GM19463 (cell line): ENCODE measurements at regions not wholly inside any gene's neighbourhood (a gene's known extent, or its start where the extent isn't known, plus 50 kb on each side); places are given as distances from the start of the nearest gene placed in this dataset.

ENCODE experiments used
- ATAC-seq: cut with Tn5 transposase; IDR thresholded peaks from one replicate; pipeline ENCODE4 v1.9.1; 2021; ENCODE audit warnings: mild to moderate bottlenecking, moderate library complexity; ENCODE audit not compliant: unreplicated experiment

DNA sequence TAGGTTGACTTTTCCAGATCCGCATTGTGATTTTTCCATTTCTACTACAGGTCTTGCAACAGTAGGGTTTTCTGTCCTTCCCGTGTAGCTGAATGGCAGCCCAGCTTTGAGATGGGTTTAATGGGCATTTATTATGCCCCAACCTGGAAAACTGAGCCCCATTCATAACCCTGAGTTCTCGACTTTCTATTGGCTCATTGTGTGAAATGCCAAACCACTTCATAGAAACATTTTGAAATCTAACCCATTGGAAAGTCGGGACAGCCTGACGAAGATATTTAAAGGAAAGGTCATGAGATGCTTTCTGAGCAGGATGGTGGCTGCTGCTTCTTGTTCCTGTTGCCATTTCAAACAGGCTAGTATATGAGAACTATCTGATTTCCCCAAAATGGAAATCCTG lies 203.5 kb downstream of the ZFP36L2 start:
- ATAC-seq, result no peak

DNA sequence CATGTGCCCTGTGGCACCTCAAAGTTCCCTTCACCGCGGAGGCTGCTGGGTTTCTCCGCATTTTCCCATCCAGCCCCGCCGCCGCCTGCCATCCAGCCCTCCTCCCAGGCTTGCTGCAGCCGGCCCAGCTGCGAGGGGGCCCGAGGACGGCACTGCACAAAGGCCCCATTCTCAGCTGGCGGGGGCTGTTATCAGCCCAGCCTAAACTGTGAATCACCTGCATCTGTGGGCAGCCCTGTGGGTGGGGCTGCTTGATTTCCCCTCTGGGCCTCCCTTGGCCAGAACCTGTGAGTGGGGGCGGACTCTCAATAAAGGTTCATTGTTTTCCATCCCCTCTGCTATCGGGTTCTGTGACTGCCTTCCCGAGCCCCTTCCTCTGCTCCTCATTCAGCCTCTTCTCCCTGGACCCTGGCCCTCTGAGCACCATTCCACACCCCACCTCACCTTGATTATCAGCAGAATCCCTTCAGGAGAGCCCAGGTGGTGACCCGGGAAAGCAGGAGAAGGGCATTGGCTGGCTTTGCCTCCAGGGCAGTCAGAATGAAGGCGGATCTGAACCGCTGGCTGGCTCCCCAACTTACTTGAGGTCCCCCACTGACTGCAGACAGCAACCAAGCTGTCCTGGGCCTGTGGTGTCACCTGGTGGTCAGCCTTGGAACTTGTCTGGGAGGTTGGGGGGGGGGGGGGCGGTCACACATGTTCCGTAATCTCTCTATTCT lies 204.5 kb downstream of the ZFP36L2 start:
- no peak for ATAC-seq

DNA sequence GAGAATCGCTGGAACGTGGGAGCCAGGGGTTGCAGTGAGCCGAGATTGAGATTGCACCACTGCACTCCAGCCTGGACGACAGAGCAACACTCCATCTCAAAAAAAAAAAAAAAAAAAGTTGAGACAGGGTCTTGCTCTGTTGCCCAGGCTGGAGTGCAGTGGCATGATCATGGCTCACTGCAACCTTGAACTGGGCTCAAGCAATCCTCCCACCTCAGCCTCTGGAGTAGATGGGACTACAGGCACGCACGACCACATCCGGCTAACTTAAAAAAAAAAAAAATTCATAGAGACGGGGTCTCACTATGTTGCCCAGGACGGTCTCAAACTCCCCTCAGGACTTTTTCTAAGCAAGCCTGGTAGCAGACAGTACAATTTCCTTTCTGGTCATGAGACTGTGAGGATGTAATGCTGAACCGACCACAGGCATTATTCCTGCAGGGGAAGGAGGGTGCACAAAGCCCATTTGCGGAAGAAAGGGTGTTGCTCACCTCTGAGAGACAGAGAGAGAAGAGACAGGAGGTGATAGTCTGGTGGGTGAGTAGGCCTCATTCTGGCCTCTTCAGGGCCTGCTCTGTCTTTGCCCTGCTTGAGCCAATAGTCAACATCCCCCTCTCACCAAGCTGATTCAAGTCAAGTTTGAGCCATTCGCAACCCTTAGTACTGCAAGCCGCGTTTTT lies 205.3 kb downstream of the ZFP36L2 start:
- no peak for ATAC-seq

DNA sequence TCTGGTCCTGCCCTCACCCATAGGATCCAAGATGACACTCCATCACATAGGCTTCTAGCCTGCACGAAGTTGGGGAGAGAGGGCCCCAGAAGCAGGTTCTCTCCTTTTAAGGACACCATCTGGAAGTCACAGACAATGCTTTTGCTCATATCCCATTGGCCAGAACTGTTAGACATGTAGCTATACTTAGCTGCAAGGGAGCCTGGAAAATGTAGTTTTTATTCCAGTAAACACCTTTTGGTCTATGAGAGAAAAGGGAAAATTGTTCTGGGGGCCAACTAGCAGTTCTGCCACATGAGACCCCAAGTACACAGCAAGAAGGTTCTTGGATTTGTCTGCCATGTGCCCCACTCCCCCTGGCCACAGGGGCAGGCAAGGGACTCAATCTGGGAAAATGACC lies 206.1 kb downstream of the ZFP36L2 start:
- no peak for ATAC-seq

DNA sequence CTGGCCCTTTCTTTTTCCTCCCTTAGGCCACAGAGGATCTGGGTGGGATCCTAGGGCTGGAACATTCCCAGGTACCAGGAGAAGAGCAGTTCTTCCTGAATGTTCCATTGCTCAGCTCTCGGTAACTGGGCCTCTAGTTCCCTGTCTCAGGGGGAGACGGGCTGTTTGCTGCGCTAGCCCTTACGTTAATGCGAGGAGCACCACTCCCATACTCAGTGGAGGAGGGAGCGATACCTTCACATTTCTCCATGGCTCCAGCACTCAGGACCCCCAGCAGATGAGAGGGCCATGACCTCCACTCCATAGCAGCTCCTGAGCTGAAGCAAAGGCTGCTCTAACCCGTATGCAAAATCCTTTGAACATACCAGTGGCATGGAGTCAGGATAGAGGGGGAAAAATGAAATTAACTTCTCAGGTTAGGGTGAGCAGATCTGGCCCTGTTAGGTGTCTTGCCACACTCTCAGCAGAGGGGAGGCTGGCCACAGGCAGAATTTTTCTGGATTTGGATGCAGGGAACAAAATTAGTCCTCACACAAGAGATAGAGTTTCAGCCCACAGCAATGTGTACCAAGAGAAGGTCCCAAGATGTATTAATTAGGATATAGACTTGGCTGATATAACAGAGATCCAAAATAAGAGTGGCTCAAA lies 206.7 kb downstream of the ZFP36L2 start:
- no peak for ATAC-seq

DNA sequence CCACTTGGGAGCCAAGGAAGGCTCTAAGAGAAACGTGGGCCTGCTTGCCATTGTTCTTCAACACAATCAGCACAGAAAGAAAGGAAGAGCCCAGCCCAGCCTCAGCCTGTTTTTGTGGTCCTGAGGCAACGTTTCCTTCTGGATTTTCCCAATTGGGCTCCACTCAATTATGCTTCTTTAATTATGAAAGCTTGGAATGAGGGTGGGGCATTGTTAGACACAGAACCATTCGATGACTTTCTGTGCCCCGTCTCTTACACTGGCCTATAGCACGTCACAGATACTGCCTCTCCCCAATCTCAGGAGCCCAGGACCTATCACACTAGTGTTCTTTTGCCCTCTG lies 207.4 kb downstream of the ZFP36L2 start:
- no peak for ATAC-seq

DNA sequence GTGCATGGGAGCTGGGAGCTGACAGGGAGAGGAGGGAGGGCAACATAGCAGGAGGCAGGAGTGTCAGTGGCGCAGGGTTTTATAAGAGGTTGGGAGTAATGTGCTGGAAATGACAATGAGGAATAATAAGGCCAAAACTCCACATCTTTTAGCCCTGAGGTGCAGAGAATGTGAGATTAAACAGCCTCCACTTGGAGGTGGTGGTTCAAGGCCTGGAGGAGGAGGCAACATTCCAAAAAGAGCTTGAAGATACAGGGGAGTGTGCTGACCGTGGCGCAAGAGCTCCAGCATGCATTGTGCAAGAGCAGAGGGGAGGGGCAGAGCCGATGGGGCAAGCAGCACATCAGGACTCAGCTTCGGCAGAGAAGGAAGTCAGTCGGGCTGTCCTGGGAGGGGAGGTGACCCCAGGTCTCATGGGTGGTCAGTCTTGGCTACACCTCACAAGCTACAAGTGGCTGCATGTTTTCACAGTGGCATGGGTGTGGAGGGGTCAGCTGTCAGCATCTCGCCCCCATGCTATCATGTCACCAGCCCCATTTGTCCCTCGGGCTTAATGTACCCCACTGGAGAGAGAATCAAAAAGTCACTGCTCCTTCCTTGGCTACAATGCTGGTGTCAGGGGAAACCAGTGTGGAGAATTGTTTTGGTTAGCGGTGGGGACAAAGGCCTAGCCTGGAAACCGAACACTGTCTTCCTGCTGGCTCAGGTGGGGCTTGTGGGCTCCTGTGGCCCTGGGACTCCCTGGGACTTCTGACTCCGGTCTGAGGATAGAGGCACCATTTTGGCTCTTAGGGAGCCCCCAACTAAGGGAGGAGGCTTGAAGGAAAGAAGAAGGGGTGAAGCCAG lies 208.0 kb downstream of the ZFP36L2 start:
- ATAC-seq, result no peak

DNA sequence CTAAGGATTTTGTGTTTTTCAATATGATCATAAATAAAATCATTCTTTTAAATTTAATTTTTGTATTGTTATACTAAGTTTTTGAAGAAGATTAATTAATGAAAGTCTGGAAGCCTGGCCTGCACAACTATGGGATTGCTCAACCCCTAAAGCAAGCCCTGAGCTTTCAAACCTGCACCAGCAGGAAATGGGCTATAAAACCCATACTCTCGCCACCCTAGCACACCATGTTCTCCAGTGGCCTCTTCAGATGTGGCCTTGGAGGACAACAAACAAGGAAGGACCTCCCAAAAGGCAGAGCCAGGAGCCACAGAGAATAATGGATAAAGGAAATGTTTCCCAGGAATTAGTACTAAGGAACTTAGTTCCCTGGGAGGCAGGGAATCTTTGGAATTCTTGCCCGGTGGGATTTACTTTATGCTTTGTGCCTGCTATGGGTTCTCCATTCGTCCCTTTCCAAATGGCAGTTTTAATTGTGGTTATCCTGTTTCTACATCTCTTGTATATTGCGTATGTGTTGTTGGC lies 212.5 kb downstream of the ZFP36L2 start:
- ATAC-seq, result no peak

DNA sequence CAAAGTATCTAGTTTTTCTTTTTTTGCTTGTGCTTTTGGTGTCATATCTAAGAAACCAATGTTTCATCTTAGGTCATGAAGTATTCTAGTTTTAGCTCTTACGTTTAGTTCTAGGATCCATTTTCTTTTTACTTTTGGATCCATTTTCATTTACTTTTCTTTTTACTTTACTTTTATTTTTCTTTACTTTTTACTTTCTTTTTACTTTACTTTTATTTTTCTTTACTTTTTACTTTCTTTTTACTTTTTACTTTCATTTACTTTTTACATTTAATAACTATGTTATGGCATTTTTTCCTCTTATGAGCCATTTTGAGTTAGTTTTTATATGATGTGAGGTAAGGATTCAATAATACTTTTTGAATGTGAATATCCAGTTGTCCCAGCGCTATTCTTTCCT lies 213.4 kb downstream of the ZFP36L2 start:
- ATAC-seq, result no peak

DNA sequence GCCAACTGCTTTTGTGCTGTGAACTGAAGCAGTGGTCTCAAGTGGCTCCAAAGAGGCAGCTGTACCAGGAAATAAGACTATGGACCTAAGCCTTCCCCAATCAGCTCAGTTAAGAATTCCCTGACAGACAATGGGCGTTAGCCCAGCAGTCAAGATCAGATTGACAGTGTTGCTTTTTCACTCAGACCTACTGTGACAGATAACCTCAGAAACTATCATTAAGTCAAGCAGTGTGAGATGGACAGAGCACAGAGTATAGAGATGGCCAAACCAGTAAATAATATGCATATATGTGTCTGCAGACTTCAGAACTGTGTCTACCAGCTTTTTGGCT lies 215.3 kb downstream of the ZFP36L2 start:
- ATAC-seq, result no peak

DNA sequence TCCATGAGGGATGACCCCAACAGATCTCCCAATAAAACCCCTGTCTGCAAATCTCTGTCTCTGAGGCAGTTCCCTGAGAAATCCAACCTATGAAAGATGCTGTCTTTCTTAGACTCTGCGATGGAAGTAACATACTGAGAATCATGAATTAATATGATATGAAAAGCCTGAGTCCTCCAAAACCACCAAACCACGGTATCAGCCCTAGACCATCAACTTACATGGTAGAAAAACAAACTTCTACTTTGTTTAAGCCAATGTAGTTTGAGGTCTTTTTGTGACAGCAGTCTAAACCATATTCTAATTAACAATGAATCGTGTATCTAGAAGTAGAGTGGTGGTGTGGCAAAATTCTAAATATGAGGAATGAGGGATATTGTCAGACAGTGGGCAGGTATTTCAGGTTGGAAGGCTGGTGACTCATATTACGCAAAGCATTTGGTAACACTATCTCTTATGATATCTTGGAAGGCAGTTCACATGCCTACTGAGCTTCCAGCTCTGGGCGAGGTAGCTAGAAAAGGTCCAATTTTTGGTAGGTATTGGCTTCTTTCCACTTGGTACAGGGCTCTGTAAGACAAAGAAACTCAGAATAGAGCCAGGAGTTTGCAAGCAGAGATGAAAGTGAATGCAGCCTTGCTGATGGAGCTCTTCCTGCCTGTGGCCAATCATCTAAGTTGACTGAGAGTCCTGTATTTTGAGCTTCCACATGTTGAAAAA lies 215.8 kb downstream of the ZFP36L2 start:
- no peak for ATAC-seq

DNA sequence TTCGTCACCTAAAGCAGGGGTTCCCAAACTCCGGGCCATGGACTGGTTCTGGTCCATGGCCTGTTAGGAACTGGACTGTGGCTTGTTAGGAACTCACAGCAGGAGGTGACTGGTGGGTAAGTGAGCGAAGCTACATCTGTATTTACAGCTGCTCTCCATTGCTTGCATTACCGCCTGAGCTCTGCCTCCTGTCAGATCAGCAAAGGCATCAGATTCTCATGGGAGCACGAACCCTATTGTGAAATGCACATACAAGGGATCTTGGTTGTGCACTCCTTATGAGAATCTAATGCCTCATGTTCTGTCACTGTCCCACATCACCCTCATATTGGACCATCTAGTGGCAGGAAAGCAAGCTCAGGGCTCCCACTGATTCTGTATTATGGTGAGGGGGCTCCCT lies 217.0 kb downstream of the ZFP36L2 start:
- no peak for ATAC-seq

DNA sequence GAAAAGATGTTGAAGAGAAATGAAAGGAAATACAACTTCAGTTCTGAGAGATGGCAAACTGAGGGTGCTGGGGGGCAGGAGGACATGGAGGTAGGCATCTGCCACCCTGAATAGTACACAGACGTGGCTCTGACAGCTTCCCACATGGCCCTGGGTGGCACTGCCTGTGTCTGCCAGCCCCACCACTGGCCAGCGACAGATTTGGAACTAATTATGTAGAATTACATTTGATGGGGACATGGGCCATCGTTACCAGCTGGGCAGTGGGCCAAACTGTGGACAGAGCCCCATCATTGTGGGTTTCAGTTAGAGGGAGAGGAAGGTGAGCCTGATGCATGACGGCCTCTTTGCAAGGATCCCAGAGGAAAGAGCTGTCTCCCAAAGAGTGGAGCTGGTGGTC lies 216.0 kb upstream of the HAAO start:
- ATAC-seq, result no peak

DNA sequence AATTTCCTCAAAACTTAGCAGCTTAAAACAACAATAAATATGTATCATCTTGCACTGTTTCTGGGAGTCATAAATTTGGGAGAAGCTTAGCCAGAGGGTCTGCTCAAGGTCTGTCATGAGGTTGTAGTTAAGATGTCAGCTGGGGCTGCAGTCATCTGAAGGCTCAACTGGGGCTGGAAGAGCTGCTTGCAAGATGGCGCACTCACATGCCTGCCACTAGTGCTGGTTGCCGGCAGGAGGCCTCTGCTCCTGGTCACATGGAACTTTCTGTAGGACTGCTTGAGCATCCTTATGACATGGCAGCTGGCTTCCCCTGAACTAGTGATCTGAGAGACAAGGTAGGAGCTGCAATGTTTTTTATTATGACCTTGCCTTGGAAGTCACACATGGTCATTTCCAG lies 215.5 kb upstream of the HAAO start:
- no peak for ATAC-seq

DNA sequence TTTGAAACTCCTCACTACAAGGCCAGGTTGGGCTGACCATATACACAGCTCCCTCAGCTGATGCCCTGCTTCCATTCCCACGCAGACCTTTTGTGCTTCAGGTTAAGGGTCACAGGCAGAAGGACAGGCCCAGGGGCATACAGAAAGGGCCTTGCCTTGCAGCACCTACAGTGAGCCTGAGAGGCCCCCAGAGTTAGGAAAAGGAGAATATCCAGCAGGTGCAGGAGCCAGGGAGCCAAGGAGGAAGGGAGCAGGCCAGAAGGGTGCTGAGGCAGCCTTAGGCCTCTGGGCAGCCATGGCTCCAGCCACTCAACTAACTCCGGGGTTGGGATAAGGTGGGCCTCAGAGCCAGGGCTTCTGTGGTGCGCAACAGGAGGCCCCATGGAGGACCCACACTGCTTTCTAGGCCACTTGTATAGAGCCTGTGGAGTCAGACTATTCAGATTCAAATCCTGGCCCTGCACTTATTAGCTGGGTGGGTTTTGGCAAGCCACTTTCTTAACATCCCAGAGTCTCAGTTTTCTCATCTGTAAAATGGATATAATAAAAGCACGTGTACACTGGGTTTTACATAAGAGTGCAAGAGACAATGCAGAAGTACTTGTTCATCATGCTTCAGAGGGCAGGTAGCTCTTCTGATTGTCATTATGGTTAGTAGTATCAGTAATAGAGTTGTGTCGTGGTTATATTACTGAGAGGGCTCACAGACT lies 214.6 kb upstream of the HAAO start:
- no peak for ATAC-seq

DNA sequence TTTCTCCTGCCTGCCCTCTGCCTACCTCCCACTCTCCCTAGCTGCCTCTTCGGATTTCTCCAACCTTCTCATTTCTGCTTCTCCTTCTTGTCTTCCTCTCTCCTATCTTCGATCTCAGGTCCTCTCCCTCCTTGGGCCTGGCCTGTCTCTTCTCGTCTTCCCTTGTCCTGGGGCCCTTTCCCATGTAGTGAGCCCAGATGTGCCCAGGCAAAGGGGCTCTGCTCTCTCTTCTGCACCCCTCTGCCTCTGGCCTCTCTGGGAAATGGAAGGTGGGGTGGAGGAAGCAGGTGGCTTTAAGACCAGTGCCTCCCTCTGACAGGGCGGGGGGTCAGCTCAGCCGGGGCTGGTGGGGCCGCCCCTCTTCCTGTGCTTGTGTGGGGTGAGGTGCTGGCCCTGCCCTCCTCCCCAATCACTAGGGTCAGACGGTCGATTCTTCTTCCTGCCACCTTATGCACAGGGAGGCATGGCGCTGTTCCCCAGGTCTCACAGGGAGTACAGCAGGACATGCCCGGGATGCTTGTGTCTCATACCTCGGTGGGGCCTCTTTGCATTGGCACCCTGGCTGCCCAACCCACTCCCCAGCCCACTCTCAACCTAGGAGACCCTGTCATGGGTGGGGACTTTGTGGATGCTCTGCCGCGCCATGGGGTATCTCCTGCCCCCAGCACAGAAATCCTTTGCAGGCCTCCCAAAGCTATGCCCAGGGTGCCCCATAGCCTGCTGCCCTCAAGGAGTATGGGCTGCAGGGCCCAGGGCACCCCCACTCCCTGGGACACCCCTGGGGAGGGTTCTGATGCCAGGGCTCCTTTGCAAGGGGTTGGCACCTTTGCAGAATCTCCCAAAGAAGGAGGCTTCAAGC lies 213.8 kb upstream of the HAAO start:
- ATAC-seq, result no peak

DNA sequence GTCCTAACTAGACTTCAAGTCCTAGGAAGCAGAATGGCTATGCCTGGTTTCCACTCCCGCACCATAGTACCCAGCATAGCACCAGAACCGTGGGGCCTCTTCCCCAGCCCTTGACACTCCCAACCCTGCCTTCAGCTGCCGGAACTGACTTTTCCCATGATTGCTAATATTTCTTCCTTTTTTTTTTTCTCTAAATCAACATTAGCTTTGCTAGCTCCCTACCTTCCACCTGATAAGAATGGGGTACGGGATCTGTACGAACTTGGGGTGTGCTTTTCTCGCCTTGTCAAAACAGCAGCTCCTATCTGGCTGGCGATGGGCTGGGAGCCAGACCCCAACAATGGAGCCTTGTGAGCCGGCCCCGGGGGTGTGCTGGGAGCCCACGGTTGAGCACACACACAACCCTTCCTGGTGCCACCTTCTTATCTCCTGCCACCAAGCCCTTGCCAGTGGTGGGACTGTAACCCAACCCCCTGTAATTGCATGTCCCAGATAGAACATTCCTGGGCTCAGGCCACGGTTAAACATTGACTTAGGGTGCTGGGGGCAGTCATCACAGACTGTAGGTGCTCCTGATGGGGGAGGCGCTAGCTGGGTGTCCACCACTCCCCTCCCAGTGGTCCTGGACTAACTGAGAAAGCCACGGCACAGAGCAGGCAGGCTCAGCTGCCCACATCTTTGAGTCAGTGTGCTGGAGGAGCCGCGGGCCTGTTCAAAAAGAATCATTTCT lies 213.0 kb upstream of the HAAO start:
- ATAC-seq, result no peak

DNA sequence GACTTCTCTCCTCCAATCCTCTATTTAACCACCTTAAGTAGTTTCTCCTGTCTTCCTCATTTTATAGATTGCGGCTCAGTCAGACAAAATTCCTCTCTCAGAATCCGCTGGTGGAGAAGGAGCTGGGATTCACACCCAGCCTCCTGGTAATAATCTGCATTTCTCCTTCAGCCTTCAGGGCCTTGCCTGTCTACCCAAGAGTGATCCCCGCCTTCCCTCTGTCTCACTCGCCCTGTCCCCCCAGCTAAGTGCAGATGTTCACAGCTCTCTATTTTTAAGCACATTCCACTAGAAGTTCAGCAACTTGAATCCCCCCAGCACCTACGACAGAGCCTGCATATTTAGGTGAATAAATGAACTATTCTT lies 212.5 kb upstream of the HAAO start:
- no peak for ATAC-seq
